Stimulated activated CD4-positive, alpha-beta T cell treated with anti-CD3 and anti-CD28 coated beads, Interleukin-12 subunit alpha, Interleukin-12 subunit beta, amount 100 ng/mL, for 24 hours (primary cell): ENCODE measurements at regions not wholly inside any gene's neighbourhood (a gene's known extent, or its start where the extent isn't known, plus 50 kb on each side); places are given as distances from the start of the nearest gene placed in this dataset.
"Not testable (repeated sequence)": the region's sequence is repeated elsewhere in the genome, so short reads cannot be mapped to it uniquely, and the experiment has no call there.

ENCODE experiments used
- DNase-seq, 2 experiments: peaks; one replicate each; pipeline ENCODE4 v3.0.0-alpha.2; 2020; ENCODE audit warnings: low read depth in 2 of 2

- DNase-seq = no peak
Measured at GRCh38 chr16:59886021-59886420, 1151.9 kb upstream of the GOT2 start.

GRCh38 chr16:59881376-59881775, 1147.3 kb upstream of the GOT2 start:
- no peak for DNase-seq

- no peak for DNase-seq
Measured at GRCh38 chr16:59880611-59881010, 1146.5 kb upstream of the GOT2 start.

- no peak for DNase-seq
Measured at GRCh38 chr16:59878999-59879398, 1144.9 kb upstream of the GOT2 start.

GRCh38 chr16:59878479-59878878, 1144.4 kb upstream of the GOT2 start:
- DNase-seq = no peak

- no peak for DNase-seq
Measured at GRCh38 chr16:59864981-59865666, 1131.0 kb upstream of the GOT2 start.

GRCh38 chr16:59859676-59860402, 1125.7 kb upstream of the GOT2 start:
- DNase-seq = no peak

- DNase-seq = no peak
Measured at GRCh38 chr16:59854846-59855439, 1120.8 kb upstream of the GOT2 start.

GRCh38 chr16:59849716-59850115, 1115.6 kb upstream of the GOT2 start:
- DNase-seq = no peak

GRCh38 chr16:59848296-59848695, 1114.2 kb upstream of the GOT2 start:
- no peak for DNase-seq

GRCh38 chr16:59840169-59840568, 1106.1 kb upstream of the GOT2 start:
- no peak for DNase-seq

- no peak for DNase-seq
Measured at GRCh38 chr16:59826767-59827166, 1092.7 kb upstream of the GOT2 start.

GRCh38 chr16:59809488-59809887, 1075.4 kb upstream of the GOT2 start:
- DNase-seq = not testable (repeated sequence)

- no peak for DNase-seq
Measured at GRCh38 chr16:59783191-59783590, 1049.1 kb upstream of the GOT2 start.

GRCh38 chr16:59773330-59773729, 1039.2 kb upstream of the GOT2 start:
- DNase-seq = no peak

- no peak for DNase-seq
Measured at GRCh38 chr16:59759296-59759695, 1025.2 kb upstream of the GOT2 start.

- DNase-seq = no peak
Measured at GRCh38 chr16:59758848-59759247, 1024.7 kb upstream of the GOT2 start.

- no peak for DNase-seq
Measured at GRCh38 chr16:59754854-59755253, 1020.7 kb upstream of the GOT2 start.

- DNase-seq = no peak
Measured at GRCh38 chr16:59749662-59750336, 1015.7 kb upstream of the GOT2 start.

- no peak for DNase-seq
Measured at GRCh38 chr16:59748531-59748930, 1014.4 kb upstream of the GOT2 start.

GRCh38 chr16:59743504-59743903, 1009.4 kb upstream of the GOT2 start:
- no peak for DNase-seq

- no peak for DNase-seq
Measured at GRCh38 chr16:59740858-59741257, 1006.7 kb upstream of the GOT2 start.

GRCh38 chr16:59737274-59737673, 1003.2 kb upstream of the GOT2 start:
- DNase-seq = no peak
